HG03520 (cell line): ENCODE measurements at regions not wholly inside any gene's neighbourhood (a gene's known extent, or its start where the extent isn't known, plus 50 kb on each side); places are given as distances from the start of the nearest gene placed in this dataset.

Experiments
- ATAC-seq: cut with Tn5 transposase; IDR thresholded peaks from one replicate; pipeline ENCODE4 v1.9.1; 2021; ENCODE audit warnings: mild to moderate bottlenecking, moderate library complexity; ENCODE audit not compliant: unreplicated experiment

DNA sequence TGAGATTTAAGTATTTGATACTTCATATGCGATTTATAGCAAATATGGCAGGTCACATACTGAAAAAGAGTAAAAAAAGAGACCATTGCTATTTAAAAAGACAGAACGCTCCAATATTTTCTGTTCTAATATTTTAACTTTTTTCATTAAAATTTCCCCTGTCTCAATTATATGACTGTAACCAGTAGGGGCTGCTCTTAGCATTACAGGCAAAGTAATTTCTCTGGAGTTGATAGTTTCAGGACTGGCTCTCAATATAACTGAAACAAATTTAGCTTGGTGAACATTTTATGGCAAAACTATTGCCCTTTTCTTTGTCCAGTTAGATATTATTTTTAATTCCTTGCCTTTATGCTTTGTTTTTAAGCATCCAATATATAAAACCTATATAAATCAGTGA lies 286.3 kb upstream of the ROBO2 start:
- no peak for ATAC-seq

GRCh38 chr3:76754247-76754646 lies 285.7 kb upstream of the ROBO2 start:
- ATAC-seq = no peak

DNA sequence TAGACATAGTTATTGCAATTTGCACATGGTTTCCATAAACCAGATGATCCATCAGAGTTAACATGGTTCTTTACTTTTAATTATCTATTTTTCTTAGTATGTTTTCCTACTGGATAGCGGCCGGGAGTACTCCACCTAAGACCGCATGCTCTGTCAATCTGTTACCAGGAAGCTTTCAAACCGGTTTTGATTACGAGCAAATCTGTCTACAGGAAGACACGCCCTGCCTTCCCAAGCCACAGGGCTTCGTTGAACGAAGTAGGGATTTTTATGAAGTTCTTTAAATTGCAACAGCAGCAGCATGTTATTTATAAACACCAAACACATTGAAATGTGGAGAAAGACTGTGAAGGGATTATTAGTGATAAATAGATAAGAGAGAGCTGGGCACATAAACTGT lies 283.3 kb upstream of the ROBO2 start:
- no peak for ATAC-seq

GRCh38 chr3:76760336-76760735 lies 279.6 kb upstream of the ROBO2 start:
- no peak for ATAC-seq

- ATAC-seq = no peak
These were observed 274.4 kb upstream of the ROBO2 start for GRCh38 chr3:76765511-76765910.

DNA sequence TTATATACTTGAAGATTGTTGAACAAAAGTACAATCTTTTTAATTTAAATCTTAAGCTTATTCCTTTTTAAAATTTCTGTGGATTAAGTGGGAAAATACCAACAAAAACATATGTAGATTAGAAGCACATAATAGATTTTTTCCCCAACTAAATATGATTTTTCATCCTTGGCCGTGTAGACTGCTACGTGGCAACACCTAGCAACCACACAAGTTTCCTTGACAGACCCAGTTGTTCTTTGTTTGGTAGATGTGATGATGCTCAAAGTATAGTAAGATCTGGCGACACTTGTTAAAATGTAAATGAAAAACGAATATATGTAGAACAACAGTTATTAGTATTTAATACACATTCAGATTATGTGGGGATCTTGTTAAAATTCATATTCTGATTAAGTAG lies 271.0 kb upstream of the ROBO2 start:
- ATAC-seq = no peak

GRCh38 chr3:76776927-76777326 lies 263.0 kb upstream of the ROBO2 start:
- no peak for ATAC-seq

DNA sequence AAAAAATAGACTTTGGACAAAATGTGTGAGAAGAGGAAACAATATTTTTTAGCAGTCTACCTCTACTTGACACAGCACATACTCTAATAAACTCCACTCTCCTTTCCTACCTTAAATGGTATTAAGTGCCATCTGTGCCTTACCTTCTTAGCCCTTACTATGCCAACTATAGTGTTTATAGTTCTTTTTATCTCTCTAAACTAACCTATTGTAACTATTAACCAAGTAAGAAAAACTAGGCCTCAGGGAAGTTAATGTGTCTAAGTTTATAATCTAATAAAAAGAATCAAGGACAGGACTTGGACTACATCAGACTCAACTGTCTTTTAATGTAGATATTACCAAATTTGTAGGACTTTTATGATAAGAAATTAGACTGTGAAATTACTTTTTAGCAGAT lies 251.7 kb upstream of the ROBO2 start:
- no peak for ATAC-seq

GRCh38 chr3:76789237-76789636 lies 250.7 kb upstream of the ROBO2 start:
- ATAC-seq = no peak

- no peak for ATAC-seq
These were observed 228.5 kb upstream of the ROBO2 start for GRCh38 chr3:76811418-76811817.

DNA sequence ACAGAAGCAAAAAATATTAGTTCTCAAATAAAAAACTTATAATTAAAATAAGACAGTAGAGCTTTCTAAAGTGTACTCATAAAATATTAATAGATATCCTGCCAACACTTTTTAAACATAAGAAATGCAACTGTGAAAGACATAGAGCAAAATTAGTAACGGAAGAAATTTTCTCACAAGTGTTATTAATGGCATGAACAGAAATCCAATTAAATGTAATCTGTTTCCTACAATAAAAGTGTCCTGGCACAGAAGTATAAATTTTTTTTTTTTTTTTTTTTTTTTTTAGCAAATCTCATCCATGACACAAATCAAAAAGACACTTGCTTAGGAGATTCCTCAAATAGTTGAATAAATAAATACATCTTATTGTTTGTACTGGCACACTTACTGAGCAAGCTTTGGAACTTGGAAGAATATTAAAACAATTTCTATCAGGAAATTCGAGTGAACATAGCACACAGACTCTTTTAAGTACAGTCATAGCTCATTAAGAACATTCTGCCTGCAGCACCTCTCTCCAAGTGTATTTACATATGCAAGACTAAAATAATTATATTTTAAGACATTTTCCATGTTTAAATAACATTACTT lies 227.2 kb upstream of the ROBO2 start:
- no peak for ATAC-seq

DNA sequence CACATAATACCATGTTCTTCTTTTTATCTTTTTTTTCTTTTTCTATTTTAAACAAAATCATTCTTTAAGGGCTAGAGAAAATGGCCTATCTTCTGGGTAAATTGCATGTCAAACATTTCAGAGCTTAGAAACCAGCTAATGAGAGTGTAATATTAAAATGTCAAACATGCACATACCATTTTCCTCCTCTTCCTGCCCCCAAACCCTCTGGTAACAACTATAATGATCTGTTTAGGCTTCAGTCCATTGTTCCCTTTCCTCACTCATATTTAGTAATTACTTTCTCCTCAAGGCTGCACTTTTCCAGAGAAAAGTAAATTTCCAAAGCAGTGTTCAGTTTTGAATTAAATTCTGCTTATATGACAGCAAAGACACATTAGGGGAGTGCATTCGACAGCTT lies 224.3 kb upstream of the ROBO2 start:
- no peak for ATAC-seq

DNA sequence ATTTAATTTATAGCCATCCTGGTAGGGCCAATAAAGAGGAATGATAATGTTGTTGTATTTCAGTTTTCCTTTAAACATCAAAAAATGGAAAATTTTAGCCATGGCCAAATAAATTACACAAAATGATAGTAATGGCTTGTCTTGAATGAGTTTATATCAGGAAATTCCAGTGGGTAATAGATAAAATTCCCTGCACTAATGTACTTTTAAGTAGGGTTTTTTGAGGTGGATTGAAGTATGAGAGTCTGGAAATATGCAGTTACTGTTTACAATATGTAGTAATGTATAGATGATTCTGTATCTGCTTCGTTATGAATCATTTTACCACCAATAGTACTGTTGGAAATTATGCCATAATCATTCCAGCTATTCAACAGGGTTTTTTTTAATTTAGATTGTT lies 219.4 kb upstream of the ROBO2 start:
- ATAC-seq = no peak

GRCh38 chr3:76824658-76825240 lies 215.2 kb upstream of the ROBO2 start:
- ATAC-seq = no peak

DNA sequence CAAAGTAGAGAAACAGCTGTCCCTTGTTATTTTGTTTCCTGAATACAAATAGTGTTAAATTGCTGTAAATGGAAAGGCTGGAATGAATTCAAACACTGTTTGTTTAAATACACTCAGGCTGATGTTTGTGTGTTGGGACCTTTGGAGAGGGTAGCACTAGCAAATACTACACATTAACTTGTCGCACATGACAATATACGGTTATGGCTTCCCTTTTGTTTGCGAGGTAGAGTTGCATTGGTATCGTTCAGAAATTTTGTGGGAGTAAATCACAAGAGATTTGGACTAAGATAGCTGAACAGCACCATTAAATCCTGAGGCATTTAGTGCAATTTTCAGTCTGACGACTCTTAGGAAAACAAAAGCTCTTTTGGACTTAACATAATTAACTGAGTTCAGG lies 213.0 kb upstream of the ROBO2 start:
- ATAC-seq = no peak

GRCh38 chr3:76827701-76828226 lies 212.1 kb upstream of the ROBO2 start:
- ATAC-seq = no peak

DNA sequence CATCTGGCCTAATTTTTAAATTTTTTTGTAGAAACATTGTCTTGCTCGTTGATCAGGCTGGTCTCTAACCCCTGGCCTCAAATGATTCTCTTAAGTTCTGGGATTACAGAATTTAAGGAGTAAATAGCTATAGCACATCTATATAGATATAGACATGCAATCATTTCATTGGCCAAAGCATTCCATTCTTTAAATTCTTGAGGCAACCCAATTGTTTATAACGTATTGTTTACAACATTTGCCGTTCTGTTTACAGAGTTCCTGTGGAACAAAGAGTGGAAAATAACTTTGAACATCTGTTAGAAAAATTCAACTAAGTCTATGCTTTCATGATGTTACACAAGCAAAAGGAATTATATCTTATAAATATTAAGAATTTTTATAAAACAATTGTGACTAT lies 205.2 kb upstream of the ROBO2 start:
- no peak for ATAC-seq

DNA sequence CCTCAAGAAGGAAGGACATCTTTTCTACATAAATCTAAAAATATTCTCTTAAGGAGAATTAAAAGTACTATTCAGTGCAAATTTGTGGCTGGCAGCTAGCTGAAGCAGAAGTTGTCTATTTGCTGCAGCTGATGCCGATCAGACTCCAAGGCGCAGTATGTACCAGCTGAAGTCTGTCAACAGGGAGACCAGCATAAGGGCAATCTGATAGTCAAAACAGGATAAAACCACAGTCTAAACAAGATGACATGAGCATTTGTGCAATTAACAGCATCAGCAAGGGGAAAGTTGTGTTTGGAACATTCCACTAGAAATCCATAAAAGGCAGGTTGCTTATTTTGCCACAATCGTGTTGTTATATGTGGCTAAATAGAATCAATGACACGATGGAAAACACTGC lies 198.2 kb upstream of the ROBO2 start:
- ATAC-seq = no peak

- no peak for ATAC-seq
These were observed 197.7 kb upstream of the ROBO2 start for GRCh38 chr3:76842216-76842615.

DNA sequence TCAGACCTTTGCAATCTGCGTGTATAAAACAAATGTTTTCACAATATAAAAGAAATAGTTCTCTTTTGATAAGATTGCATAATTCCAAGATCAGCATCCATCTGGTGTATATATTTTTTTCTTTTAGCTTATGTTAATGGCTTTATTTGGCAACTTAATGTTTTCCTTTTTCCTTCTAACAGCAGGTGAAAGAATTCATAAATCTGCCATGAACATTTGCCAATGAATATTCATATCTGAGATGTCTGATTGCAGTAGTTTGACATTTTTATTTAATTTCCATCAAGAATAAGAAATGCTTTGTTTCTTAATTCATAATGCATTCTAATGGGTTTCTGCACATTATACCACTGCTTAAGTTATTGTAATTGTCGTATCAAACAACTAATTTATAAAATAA lies 184.4 kb upstream of the ROBO2 start:
- ATAC-seq = no peak

- ATAC-seq = no peak
These were observed 180.3 kb upstream of the ROBO2 start for GRCh38 chr3:76859596-76859995.

GRCh38 chr3:76864355-76864754 lies 175.5 kb upstream of the ROBO2 start:
- no peak for ATAC-seq
